Activated T-cell treated with anti-CD3 and anti-CD28 coated beads for 1 hour (primary cell): ENCODE measurements at regions not wholly inside any gene's neighbourhood (a gene's known extent, or its start where the extent isn't known, plus 50 kb on each side); places are given as distances from the start of the nearest gene placed in this dataset.

ENCODE experiments used
- DNase-seq: peaks from one replicate; pipeline ENCODE4 v3.0.0-alpha.2; 2020; ENCODE audit warnings: low read depth

DNA sequence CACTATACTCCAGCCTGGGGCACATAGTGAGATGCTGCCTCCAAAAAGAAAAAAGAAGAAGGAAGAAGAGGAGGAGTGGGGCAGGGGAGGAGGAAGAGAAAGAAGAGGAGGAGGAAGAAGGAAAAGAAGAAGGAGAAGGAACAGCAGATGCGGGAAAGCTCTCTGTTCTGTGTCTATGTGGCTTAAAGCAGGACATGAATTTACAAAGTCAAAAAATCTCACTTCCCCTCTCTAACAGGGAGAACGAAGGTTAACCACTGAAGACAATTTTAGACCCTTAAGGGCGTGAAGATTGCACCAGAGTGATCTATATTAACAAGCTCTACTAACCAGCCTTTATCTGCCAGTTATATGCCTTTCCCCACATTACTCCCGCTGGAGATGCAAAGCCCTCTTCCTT lies 258.9 kb downstream of the METTL4 start:
- DNase-seq = no peak

- no peak for DNase-seq
These were observed 258.0 kb downstream of the METTL4 start for GRCh38 chr18:2313332-2313731.

DNA sequence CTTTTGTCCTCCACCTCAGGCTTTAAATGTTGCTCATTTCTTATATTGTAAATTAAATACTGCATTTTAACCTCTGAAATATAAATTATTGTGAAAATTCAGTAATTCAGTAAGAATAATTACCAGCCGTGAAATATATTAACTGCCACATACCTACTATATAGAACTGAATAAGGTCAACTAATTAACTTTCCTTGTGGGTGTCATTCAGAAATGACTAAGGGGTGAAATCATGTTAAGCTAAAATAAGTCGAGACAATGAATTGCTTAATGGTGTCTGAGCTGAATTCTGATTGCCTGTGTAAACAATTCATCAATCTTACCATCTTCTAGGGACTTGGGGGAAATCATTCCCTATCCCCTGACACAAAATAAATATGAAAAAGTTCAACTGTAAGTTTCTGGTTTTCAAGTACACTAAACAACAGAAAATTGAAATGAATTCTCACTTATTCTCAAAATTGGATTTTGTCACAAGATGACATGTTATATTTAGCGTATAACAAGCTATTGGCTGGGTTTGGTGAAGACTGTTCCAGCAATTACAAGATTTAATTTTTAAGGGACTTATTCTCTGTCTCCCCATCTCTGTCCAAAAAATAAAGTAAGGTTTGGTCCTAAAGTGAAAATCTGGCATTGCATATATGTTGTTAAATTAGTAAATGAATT lies 255.1 kb downstream of the METTL4 start:
- no peak for DNase-seq

GRCh38 chr18:2316751-2317696 lies 254.3 kb downstream of the METTL4 start:
- no peak for DNase-seq

DNA sequence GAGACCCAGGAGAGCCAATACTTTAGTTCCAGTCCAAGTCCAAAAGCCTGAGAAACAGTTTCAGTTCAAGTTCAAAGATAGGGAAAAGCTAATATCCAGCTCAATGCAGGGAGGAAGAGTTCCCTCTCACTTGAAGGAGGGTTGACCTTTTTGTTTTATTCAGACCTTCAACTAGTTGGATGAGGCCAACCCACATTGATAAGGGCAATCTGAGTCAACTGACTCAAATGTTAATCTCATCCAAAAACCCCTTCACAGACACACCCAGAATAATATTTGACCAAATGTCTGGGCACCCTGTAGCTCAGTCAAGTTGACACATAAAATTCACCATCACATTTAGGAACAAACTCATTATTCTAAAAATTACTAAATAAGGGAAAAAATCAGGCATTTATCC lies 246.8 kb downstream of the METTL4 start:
- no peak for DNase-seq

GRCh38 chr18:2325308-2325849 lies 245.9 kb downstream of the METTL4 start:
- DNase-seq = no peak

- DNase-seq = no peak
These were observed 245.4 kb downstream of the METTL4 start for GRCh38 chr18:2325933-2326332.

DNA sequence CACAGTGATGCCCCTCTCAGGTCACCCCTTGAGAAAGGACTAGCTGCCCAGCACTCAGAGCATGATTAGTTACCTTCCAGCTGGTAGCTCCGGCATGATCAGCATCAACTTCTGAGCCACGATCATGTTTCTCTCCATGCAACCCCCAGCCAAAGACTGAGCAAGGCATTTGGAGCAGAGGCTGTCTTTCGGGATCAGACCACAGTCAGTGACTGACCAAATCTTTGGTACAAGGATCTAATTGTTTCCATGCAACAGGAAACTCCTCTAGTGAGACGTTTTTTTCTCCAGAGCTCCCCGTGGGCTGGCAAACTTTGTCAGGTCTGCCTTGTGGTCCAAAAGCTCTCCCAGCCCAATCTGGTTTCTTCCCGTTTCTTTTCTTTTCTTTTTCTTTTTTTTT lies 244.3 kb downstream of the METTL4 start:
- no peak for DNase-seq

DNA sequence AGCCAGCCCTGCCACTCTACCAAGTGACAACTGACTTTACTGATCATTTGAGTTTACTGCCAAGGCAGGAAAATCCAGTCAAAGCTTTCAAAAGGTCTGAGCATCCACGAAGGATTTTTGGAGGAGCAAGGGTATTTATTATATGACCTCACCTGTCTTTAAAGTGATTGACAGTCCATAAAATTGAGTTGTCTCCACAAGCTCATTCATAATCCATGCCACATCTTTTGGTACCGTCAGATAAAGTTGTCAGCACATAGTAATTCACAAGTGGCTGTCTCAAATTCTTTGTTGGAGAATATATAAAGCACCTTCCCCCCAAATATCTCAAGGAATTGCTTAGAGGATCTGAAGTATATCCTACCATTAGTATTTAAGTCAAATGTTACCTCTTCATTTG lies 240.5 kb downstream of the METTL4 start:
- no peak for DNase-seq

DNA sequence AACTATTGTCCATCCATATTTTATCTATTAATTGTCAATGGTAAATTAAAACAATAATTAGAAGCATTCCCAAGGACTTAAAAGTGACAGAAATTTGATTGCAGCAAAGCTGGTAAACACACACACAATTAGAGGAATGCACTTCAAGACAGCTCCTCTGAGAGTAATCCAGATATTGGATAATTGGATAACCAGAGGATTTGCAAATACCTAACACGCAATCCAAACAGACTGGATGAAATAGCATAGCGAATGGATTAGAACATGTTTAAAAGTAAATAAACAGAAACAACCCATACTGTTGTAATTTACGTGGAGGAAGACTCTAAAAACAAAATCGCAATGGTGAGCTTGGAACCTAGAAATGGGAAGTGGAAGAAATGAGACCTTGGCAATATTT lies 239.8 kb downstream of the METTL4 start:
- no peak for DNase-seq

- no peak for DNase-seq
These were observed 234.5 kb downstream of the METTL4 start for GRCh38 chr18:2336690-2337392.

DNA sequence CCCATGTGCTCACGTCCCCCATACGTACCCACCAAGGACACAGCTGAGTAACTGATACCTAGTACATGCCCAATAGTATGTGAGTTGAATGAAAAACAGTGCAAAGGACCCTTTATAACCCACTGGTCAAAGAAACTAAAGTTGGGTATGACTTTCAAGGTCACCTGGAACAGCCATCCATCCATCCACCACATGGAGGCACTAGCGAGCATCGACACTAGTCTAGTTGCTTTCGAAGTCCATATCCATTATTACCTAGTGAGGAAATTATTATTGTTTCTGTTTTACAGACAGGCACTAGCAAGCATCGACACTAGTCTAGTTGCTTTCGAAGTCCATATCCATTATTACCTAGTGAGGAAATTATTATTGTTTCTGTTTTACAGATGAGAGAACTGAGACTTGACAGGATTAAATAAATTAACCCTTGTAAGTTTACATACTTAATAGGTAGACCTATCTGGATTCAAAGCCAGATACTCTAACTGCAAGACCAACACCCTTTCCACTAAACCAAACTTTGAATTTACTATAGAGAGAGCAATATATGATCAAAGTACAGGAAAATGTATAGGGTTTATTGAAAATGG lies 233.7 kb downstream of the METTL4 start:
- DNase-seq = peak; percentile 32

DNA sequence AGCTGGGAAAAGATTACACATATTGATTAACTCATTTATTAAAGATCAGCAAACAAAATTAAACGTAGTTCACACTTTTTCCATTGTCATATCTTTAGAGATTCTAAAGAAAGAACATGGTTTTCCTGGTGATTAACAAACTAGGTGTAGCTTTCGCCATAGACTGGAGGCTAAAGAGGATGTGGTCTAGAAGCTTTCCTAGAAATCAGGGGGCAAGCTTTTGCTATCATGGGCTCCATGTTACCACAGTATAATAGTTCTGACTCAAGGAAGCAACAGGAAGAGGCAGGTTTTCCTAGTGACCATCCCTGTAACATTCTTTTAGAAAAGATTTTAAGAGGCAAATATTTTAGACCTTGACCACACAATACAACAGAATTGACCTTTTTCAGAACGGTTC lies 232.7 kb downstream of the METTL4 start:
- no peak for DNase-seq

DNA sequence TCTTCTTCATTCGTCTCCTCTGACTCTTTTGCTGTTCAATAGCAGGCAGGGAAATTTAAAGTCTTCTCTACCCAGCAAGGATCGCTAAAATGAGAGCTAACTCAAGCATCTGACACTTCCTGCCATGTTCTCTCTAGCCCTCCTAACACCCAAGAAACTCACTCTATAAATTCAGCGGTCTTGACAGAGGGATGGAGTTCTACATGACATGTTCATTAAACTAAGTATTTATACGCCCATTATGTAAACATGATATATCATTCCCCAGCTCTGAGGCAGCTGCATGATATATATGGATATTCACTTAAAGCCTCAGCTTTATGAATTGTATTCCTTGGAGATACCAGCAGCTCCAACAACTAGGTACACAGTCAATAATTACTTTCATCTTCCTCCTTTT lies 231.0 kb downstream of the METTL4 start:
- no peak for DNase-seq

- DNase-seq = no peak
These were observed 223.3 kb downstream of the METTL4 start for GRCh38 chr18:2348003-2348402.

GRCh38 chr18:2351126-2351850 lies 220.0 kb downstream of the METTL4 start:
- DNase-seq = no peak

DNA sequence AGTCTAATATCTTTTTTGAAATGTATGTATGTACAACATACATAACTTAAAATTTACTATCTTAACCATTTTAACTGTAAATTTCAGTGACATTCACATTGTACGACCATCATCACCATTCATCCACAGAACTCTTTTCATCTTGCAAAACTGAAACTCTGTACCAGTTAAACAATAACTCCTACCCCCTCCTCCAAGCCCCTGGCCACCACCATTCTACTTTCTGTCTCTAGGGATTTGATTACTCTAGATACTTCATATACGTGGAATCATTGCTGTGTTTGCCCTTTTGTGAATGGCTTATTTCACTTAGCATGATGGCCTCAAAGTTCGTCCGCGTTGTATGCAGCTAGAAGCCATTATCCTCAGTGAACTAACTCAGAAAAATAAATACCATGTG lies 217.0 kb downstream of the METTL4 start:
- DNase-seq = no peak

- no peak for DNase-seq
These were observed 214.4 kb downstream of the METTL4 start for GRCh38 chr18:2356906-2357305.

- no peak for DNase-seq
These were observed 210.4 kb downstream of the METTL4 start for GRCh38 chr18:2360861-2361260.

- no peak for DNase-seq
These were observed 203.2 kb downstream of the METTL4 start for GRCh38 chr18:2368102-2368501.

- no peak for DNase-seq
These were observed 194.6 kb downstream of the METTL4 start for GRCh38 chr18:2376707-2377106.
